ENCODE measurements at regions not wholly inside any gene's neighbourhood (a gene's known extent, or its start where the extent isn't known, plus 50 kb on each side); places are given as distances from the start of the nearest gene placed in this dataset.
"Not testable (repeated sequence)": the region's sequence is repeated elsewhere in the genome, so short reads cannot be mapped to it uniquely, and the experiment has no call there.

DNA sequence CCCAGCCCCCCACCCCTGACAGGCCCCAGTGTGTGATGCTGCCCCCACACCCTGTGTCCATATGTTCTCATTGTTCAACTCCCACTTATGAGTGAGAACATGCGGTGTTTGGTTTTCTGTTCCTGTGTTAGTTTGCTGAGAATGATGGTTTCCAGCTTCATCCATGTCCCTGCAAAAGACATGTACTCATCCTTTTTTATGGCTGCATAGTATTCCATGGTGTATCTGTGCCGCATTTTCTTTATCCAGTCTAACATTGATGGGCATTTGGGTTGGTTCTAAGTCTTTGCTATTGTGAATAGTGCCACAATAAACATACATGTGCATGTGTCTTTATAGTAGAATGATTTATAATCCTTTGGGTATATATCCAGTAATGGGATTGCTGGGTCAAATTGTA, 122.1 kb upstream of the TAF11L2 start:
- H3K9me3 ChIP-seq (ENCODE audit: control insufficient read depth in 5 of 5, low read length in 5 of 5); H3K4me1 ChIP-seq (ENCODE audit: control insufficient read depth in 5 of 5, insufficient read depth in 5 of 5, low read length in 5 of 5); H3K36me3 ChIP-seq (ENCODE audit: control insufficient read depth in 5 of 5, insufficient read depth in 5 of 5, low read length in 5 of 5); H3K27me3 ChIP-seq (ENCODE audit: control insufficient read depth in 5 of 5, insufficient read depth in 4 of 5, low read length in 5 of 5); H3K27ac ChIP-seq (ENCODE audit: low read depth, low read length); H3K9ac ChIP-seq (ENCODE audit: low read length in 5 of 5); H3K4me3 ChIP-seq (ENCODE audit: low read depth in 1 of 5, low read length in 5 of 5): not testable (repeated sequence)

DNA sequence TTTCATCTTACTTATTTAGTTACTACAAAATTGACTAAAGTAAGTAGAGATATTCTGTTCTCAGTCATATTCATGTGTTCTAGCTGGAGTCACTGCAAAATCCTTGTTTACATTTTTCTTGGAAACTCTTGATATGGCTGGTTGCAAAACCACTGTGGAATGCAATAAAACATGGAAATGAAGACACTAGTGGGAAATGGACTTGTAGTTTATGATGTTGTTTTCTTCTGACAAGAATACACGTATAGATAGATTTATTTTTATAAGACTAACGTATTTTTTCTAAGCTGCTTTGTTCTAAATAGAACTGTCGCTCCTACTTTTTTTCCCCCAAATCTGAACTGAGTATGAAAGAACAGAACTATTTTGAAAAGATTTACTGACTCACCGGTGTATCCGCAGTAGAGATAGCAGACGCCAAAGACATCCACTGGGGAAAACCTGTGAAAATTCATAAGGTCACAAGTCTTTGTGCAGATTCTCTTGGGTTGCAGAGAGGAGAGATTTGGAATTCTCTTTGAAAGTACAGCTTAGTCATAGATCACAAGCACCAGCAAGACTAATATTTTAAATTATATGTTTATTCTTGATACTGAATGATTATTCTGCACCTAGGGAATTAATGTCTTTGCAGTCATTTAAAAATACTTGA, 119.6 kb upstream of the TAF11L2 start:
- H3K9ac ChIP-seq (ENCODE audit: low read length in 5 of 5) = no peak overlapping the region
- H3K27ac ChIP-seq (ENCODE audit: low read depth, low read length) = no peak overlapping the region
- H3K36me3 ChIP-seq (ENCODE audit: control insufficient read depth in 5 of 5, insufficient read depth in 5 of 5, low read length in 5 of 5) = no peaks in the 10 kb centered on the region
- no peak overlapping the region for H3K4me3 ChIP-seq (ENCODE audit: low read depth in 1 of 5, low read length in 5 of 5)
- peaks cover 0 to 4% (median 0%) of the 10 kb centered on the region in 5 donors for H3K27me3 ChIP-seq (ENCODE audit: control insufficient read depth in 5 of 5, insufficient read depth in 4 of 5, low read length in 5 of 5)
- H3K9me3 ChIP-seq (ENCODE audit: control insufficient read depth in 5 of 5, low read length in 5 of 5) = no peaks in the 10 kb centered on the region
- peaks cover 0 to 8% (median 3%) of the 10 kb centered on the region in 5 donors for H3K4me1 ChIP-seq (ENCODE audit: control insufficient read depth in 5 of 5, insufficient read depth in 5 of 5, low read length in 5 of 5)

DNA sequence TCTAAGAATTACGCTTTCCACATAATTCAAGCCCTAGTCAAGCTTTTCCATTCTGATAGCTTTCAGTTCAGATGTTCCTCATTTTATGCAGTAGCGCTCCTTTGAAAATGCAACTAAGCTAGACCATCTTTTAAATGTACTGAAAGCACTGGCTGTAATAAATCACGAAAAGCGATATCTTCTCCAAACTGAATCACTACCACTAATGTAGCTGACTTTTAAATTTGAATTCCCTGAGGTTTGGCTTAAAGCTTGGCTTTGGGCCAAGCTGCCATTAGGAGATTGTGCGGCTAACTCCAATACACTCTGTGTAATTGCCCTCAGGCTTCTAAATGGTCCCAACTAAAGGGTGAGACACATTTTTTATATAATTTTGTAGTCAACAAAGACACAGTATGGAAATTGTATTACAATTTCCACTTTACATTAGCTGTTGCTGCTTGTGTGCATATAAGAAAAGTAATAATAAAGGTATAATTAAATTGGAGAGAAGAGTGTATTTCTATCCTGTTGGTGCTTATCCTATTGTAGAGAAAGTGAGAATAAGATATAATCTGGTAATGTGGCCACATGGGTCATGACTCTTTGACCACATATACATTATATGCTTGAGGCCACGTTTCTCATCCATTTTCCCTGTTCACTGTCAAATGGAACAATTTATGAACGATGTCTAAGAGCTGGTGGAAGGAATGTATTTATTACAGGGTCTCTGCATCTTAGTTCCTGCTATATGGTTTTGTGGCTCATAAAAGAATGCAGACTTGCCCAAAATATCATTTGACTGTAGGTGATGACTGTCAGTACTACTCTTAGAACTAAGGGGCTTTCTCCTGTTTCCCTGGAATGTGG, 118.7 kb upstream of the TAF11L2 start:
- Histone ChIP-seq H3K36me3 (ENCODE audit: control insufficient read depth in 5 of 5, insufficient read depth in 5 of 5, low read length in 5 of 5) (no peaks in the 10 kb centered on the region), H3K27ac (ENCODE audit: low read depth, low read length) (no peak overlapping the region), H3K9me3 (ENCODE audit: control insufficient read depth in 5 of 5, low read length in 5 of 5) (no peaks in the 10 kb centered on the region), H3K4me1 (ENCODE audit: control insufficient read depth in 5 of 5, insufficient read depth in 5 of 5, low read length in 5 of 5) (peaks cover 0 to 8% (median 3%) of the 10 kb centered on the region in 5 donors), H3K9ac (ENCODE audit: low read length in 5 of 5) (no peak overlapping the region), H3K4me3 (ENCODE audit: low read depth in 1 of 5, low read length in 5 of 5) (no peak overlapping the region), H3K27me3 (ENCODE audit: control insufficient read depth in 5 of 5, insufficient read depth in 4 of 5, low read length in 5 of 5) (peaks cover 0 to 4% (median 0%) of the 10 kb centered on the region in 5 donors)

DNA sequence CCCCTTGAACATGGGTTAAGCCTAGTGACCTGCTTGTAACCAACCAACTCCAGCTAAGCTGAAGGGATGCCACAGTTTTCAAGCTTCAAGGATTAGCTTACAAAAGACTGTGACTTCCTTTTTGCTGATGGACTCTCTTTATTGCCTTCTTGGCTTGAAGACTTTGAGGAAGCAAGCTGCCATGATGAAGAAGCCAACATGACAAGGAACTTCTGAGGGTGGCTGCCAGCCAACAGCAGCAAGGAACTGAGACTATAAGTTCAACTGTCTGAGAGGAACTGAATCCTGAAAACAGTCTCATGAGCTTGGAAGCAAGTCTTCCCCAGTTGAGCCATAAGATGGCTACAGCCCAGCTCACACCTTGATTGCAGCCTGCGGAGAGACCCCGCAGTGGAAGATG, 116.1 kb upstream of the TAF11L2 start:
- H3K27me3 ChIP-seq (ENCODE audit: control insufficient read depth in 5 of 5, insufficient read depth in 4 of 5, low read length in 5 of 5) = peaks cover 0 to 4% (median 0%) of the 10 kb centered on the region in 5 donors
- no peak overlapping the region for H3K9ac ChIP-seq (ENCODE audit: low read length in 5 of 5)
- H3K36me3 ChIP-seq (ENCODE audit: control insufficient read depth in 5 of 5, insufficient read depth in 5 of 5, low read length in 5 of 5) = no peaks in the 10 kb centered on the region
- H3K4me3 ChIP-seq (ENCODE audit: low read depth in 1 of 5, low read length in 5 of 5) = no peak overlapping the region
- no peaks in the 10 kb centered on the region for H3K9me3 ChIP-seq (ENCODE audit: control insufficient read depth in 5 of 5, low read length in 5 of 5)
- H3K4me1 ChIP-seq (ENCODE audit: control insufficient read depth in 5 of 5, insufficient read depth in 5 of 5, low read length in 5 of 5) = peaks cover 0 to 8% (median 3%) of the 10 kb centered on the region in 5 donors
- H3K27ac ChIP-seq (ENCODE audit: low read depth, low read length) = no peak overlapping the region

GRCh38 chr5:17383526-17383925, 114.5 kb upstream of the TAF11L2 start:
- no peak overlapping the region for H3K4me3 ChIP-seq (ENCODE audit: low read depth in 1 of 5, low read length in 5 of 5)
- no peak overlapping the region for H3K27ac ChIP-seq (ENCODE audit: low read depth, low read length)
- no peak overlapping the region for H3K9ac ChIP-seq (ENCODE audit: low read length in 5 of 5)
- H3K4me1 ChIP-seq (ENCODE audit: control insufficient read depth in 5 of 5, insufficient read depth in 5 of 5, low read length in 5 of 5) = peaks cover 0 to 8% (median 3%) of the 10 kb centered on the region in 5 donors
- H3K36me3 ChIP-seq (ENCODE audit: control insufficient read depth in 5 of 5, insufficient read depth in 5 of 5, low read length in 5 of 5) = no peaks in the 10 kb centered on the region
- peaks cover 0 to 4% (median 0%) of the 10 kb centered on the region in 5 donors for H3K27me3 ChIP-seq (ENCODE audit: control insufficient read depth in 5 of 5, insufficient read depth in 4 of 5, low read length in 5 of 5)
- peaks cover 0 to 2% (median 0%) of the 10 kb centered on the region in 5 donors for H3K9me3 ChIP-seq (ENCODE audit: control insufficient read depth in 5 of 5, low read length in 5 of 5)

DNA sequence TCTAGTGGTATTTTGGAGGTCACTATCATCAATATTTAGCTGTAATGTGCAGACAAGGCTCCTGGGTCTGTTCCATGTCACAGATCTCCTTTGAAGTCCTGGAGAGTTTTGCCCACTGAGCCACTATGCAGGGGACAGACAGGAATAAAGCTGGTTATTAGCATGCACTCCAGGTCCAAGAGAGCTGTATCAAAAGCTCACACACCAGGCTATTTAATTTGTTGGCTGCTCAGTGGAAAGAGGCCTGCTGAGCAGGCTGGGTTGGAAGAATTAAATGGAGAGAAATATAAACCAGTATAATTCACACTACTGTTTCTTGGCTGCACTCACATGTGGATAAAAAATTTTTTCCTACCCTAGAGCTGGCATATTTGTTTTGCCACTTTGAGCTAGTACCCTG, 113.8 kb upstream of the TAF11L2 start:
- H3K9ac ChIP-seq (ENCODE audit: low read length in 5 of 5) = no peak overlapping the region

GRCh38 chr5:17388717-17389116, 109.3 kb upstream of the TAF11L2 start:
- Histone ChIP-seq H3K27me3 (ENCODE audit: control insufficient read depth in 5 of 5, insufficient read depth in 4 of 5, low read length in 5 of 5) (no peaks in the 10 kb centered on the region), H3K9me3 (ENCODE audit: control insufficient read depth in 5 of 5, low read length in 5 of 5) (peaks cover 0 to 7% (median 4%) of the 10 kb centered on the region in 5 donors), H3K27ac (ENCODE audit: low read depth, low read length) (no peak overlapping the region), H3K9ac (ENCODE audit: low read length in 5 of 5) (no peak overlapping the region), H3K4me1 (ENCODE audit: control insufficient read depth in 5 of 5, insufficient read depth in 5 of 5, low read length in 5 of 5) (no peaks in the 10 kb centered on the region), H3K4me3 (ENCODE audit: low read depth in 1 of 5, low read length in 5 of 5) (no peak overlapping the region), H3K36me3 (ENCODE audit: control insufficient read depth in 5 of 5, insufficient read depth in 5 of 5, low read length in 5 of 5) (no peaks in the 10 kb centered on the region)

More for the DNA sequence above, 113.8 kb upstream of the TAF11L2 start:
- Histone ChIP-seq H3K9me3 (ENCODE audit: control insufficient read depth in 5 of 5, low read length in 5 of 5) (peaks cover 0 to 7% (median 4%) of the 10 kb centered on the region in 5 donors), H3K4me1 (ENCODE audit: control insufficient read depth in 5 of 5, insufficient read depth in 5 of 5, low read length in 5 of 5) (peaks cover 0 to 8% (median 0%) of the 10 kb centered on the region in 5 donors), H3K36me3 (ENCODE audit: control insufficient read depth in 5 of 5, insufficient read depth in 5 of 5, low read length in 5 of 5) (no peaks in the 10 kb centered on the region), H3K27ac (ENCODE audit: low read depth, low read length) (no peak overlapping the region), H3K27me3 (ENCODE audit: control insufficient read depth in 5 of 5, insufficient read depth in 4 of 5, low read length in 5 of 5) (peaks cover 0 to 4% (median 0%) of the 10 kb centered on the region in 5 donors), H3K4me3 (ENCODE audit: low read depth in 1 of 5, low read length in 5 of 5) (no peak overlapping the region)

DNA sequence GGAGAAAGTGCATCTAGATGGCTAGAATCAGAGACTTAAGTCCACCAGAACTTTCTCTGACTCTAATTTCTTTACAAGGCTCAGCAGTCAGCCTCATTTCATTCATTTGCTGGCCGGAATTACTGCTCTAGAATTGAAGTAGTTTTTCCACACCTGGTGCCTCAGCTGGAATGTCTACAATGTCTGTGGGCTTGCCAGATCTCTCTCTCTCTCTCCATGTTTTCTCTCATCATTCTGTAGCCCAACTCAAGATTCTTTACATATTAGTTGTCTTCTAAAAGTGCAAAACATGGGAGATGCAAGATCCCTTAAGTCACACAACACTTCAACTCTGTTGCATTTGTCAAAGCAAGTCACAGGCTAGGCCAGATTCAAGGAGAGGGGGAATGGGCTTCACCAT, 103.9 kb upstream of the TAF11L2 start:
- H3K9me3 ChIP-seq (ENCODE audit: control insufficient read depth in 5 of 5, low read length in 5 of 5) = peaks cover 0 to 4% (median 4%) of the 10 kb centered on the region in 5 donors

DNA sequence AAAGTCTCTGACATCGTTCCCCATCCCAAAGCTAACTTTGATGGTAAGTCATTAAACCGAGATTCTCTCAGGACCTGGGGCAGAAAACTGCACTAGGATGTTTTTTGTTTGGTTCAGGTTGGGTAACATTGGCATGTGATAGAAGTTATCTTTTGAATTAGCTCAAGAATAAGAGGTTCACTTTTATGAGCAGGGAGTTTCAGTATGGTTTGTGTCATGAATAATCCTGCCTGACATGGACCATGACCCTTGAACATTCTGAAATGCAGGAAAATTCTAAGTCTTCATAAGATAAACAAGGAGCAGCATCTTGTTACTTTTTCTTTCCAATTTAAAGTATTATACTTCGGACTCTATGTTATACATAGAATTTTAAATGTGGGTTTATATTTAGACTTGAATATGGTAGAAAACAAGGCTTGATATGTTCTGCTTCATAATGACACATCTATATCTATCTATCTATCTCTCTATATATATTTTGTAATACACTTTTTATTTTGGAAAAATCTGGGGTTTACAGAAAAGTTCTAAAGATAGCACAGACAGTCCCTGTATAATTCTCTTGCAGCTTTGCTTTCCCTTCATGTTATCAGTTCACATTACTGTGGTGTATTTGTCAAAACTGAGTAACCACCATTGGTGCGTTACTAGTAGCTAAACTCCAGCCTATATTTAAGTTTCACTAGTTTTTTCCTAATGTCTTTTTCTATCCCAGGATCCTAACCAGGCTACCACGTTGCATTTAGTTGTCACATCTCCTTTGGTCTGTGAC, 102.7 kb upstream of the TAF11L2 start:
- no peak overlapping the region for H3K4me3 ChIP-seq (ENCODE audit: low read depth in 1 of 5, low read length in 5 of 5)
- H3K36me3 ChIP-seq (ENCODE audit: control insufficient read depth in 5 of 5, insufficient read depth in 5 of 5, low read length in 5 of 5) = no peaks in the 10 kb centered on the region
- peaks cover 0 to 4% (median 4%) of the 10 kb centered on the region in 5 donors for H3K9me3 ChIP-seq (ENCODE audit: control insufficient read depth in 5 of 5, low read length in 5 of 5)
- H3K4me1 ChIP-seq (ENCODE audit: control insufficient read depth in 5 of 5, insufficient read depth in 5 of 5, low read length in 5 of 5) = no peaks in the 10 kb centered on the region
- H3K27me3 ChIP-seq (ENCODE audit: control insufficient read depth in 5 of 5, insufficient read depth in 4 of 5, low read length in 5 of 5) = no peaks in the 10 kb centered on the region
- no peak overlapping the region for H3K27ac ChIP-seq (ENCODE audit: low read depth, low read length)
- H3K9ac ChIP-seq (ENCODE audit: low read length in 5 of 5) = no peak overlapping the region

More for the DNA sequence above, 103.9 kb upstream of the TAF11L2 start:
- H3K9ac ChIP-seq (ENCODE audit: low read length in 5 of 5) = no peak overlapping the region
- no peak overlapping the region for H3K4me3 ChIP-seq (ENCODE audit: low read depth in 1 of 5, low read length in 5 of 5)
- no peaks in the 10 kb centered on the region for H3K4me1 ChIP-seq (ENCODE audit: control insufficient read depth in 5 of 5, insufficient read depth in 5 of 5, low read length in 5 of 5)
- H3K36me3 ChIP-seq (ENCODE audit: control insufficient read depth in 5 of 5, insufficient read depth in 5 of 5, low read length in 5 of 5) = no peaks in the 10 kb centered on the region
- H3K27ac ChIP-seq (ENCODE audit: low read depth, low read length) = no peak overlapping the region
- H3K27me3 ChIP-seq (ENCODE audit: control insufficient read depth in 5 of 5, insufficient read depth in 4 of 5, low read length in 5 of 5) = no peaks in the 10 kb centered on the region
